C4-2B (cell line): ENCODE measurements at regions not wholly inside any gene's neighbourhood (a gene's known extent, or its start where the extent isn't known, plus 50 kb on each side); places are given as distances from the start of the nearest gene placed in this dataset.

Experiments used
- H3K27ac ChIP-seq: fragments of 450-650 bp; 2 replicates; pipeline ENCODE4 v1.5.1; 2017
- ZFX ChIP-seq: fragments of 450-650 bp; IDR thresholded peaks from 2 replicates; pipeline ENCODE4 v1.6.1; 2017
- TF ChIP-seq, protein P1 (sequence below): fragments of 450-650 bp; conservative IDR thresholded peaks from 2 replicates; pipeline ENCODE4 v1.5.1; 2017; ENCODE audit warnings: mild to moderate bottlenecking

DNA sequence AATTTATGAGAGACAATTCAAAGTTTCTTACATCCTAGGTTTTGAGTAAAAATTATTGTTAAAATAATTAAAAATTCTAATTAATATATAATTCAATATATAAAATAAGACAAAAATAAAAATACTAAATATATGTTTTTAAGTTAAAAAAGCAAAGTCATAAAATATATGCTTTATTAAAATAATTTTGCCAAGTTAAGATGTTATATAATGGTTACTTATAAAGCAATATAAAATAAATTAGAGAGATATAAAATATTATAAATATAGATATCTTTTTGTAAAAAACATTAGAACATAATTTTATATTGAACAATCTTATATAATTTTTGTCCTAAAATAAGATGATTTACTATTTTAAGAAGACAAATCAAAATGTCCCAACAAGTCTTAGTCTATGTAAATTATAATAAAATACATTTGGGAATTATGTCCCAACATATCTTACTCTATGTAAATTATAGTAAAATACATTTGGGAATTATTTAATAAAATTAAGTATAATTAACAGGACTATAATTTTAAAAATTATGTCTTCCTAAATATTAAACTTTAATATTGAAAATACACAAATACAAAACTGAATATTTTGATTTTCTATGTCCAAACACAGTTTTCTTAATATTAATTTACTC, 67.7 kb upstream of the TOP3B start:
- TF ChIP-seq, protein P1, sequence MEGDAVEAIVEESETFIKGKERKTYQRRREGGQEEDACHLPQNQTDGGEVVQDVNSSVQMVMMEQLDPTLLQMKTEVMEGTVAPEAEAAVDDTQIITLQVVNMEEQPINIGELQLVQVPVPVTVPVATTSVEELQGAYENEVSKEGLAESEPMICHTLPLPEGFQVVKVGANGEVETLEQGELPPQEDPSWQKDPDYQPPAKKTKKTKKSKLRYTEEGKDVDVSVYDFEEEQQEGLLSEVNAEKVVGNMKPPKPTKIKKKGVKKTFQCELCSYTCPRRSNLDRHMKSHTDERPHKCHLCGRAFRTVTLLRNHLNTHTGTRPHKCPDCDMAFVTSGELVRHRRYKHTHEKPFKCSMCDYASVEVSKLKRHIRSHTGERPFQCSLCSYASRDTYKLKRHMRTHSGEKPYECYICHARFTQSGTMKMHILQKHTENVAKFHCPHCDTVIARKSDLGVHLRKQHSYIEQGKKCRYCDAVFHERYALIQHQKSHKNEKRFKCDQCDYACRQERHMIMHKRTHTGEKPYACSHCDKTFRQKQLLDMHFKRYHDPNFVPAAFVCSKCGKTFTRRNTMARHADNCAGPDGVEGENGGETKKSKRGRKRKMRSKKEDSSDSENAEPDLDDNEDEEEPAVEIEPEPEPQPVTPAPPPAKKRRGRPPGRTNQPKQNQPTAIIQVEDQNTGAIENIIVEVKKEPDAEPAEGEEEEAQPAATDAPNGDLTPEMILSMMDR: no peak
- TF ChIP-seq ZFX: no peak
- H3K27ac ChIP-seq: no peak overlapping the region

DNA sequence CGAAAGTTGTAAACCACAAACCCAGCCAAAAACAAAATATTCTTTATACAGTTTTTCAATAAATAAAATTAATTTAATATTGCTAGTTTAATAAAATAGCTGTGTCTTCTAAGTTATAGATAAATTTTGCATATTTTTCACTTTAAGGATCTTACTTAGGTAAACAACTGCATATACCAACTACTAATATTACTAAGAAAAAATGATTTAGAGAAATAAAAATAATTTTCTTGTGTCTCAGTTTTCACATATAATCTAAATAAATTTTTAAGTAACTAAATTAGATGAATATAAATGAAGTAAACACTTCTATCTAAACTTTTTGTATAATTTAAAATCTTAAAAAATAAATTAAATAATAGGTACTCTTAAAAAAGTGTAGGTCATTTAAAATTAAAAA, 67.1 kb upstream of the TOP3B start:
- no peak overlapping the region for H3K27ac ChIP-seq
- TF ChIP-seq, protein P1: no peak
- no peak for TF ChIP-seq ZFX

DNA sequence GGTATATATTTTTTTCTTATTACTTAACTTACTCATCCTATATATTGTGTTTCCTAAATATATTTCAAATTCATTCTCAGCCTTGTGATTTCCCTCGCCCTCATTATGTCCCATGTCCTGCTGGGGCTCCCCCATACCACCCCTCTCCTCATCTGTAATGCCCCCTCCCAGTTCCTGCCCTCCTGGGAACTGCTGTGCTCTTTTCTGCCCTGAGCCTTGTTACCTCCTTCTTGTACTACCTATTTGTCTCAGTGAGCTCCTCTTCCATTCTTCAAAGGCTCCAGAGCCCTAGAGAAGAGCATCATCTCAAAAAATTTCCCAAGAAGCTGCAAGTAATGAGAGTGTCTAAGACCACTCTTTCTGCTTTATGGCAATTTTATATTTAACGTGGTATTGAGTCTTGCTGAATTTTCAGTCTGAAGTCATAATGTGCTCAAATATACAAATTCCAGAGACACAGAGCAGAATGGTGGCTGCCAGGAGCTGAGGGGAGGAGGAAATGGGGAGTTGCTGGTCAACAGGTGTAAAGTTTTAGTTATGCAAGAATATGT, 66.5 kb upstream of the TOP3B start:
- no peak overlapping the region for H3K27ac ChIP-seq
- TF ChIP-seq, protein P1: no peak
- no peak for TF ChIP-seq ZFX

DNA sequence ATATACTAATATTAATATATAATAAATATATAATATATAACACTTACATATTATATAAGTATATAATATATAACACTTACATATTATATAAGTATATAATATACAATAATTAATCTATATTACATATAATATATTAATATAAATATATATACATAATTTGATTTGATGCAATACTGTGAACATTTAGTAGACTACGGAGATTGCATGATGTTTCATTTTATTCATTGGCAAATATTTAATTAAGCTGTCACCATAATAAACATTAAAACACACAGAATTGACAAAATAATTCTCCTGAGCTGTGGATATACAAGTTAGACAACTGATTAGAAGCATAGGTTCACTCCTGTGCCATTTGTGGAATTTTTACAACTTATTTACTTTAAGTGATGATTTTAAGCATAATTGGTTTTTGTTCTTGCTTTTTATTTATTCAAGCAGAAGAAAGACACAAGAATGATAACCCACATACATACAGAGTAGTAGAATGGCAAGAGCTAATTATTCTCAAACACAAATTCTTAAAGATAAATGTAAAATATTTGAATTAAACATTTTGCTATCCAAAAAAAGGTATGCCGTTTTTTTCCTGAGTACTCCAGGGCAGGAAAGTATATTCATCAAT, 65.8 kb upstream of the TOP3B start:
- no peak for TF ChIP-seq ZFX
- TF ChIP-seq, protein P1: no peak
- no peak overlapping the region for H3K27ac ChIP-seq

DNA sequence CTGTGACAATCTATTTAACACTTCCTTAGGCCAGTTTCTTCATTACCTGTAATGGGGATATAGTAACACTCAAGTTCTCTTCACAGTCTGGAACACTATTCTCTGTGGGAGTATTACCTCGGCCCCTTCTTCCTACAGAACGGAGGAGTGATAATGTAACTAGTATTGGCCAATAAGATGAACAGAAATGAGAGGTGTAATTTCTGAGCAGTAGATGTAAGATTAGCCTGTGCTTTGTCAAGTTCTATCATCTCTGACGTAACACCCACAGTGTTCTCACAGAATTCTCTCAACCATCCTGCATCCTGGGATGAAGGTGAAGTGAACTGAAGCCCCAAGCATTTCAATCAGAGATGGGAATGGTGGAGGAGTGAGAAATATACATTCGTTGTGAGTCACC, 65.2 kb upstream of the TOP3B start:
- TF ChIP-seq, protein P1: no peak
- TF ChIP-seq ZFX: no peak
- H3K27ac ChIP-seq: no peak overlapping the region

DNA sequence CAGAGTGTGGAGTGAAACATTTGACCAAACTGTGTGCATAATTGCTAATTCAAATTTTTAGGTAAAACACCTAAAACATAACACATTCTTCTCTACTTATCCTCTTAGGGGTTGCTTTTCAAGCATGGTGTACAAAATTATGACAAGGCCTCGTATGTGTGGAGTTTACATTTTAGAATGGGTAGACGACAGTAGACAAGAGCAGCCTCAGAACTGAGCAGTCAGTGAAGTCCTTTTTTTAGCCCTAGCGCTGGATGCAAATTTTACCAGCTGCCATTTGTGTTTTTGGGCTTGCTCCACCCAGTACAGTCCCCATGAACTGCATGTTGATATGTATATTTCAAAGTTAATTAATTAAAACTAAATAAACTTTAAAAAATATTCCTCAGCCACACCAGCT, 64.7 kb upstream of the TOP3B start:
- TF ChIP-seq, protein P1: no peak
- TF ChIP-seq ZFX: no peak
- H3K27ac ChIP-seq: no peak overlapping the region

DNA sequence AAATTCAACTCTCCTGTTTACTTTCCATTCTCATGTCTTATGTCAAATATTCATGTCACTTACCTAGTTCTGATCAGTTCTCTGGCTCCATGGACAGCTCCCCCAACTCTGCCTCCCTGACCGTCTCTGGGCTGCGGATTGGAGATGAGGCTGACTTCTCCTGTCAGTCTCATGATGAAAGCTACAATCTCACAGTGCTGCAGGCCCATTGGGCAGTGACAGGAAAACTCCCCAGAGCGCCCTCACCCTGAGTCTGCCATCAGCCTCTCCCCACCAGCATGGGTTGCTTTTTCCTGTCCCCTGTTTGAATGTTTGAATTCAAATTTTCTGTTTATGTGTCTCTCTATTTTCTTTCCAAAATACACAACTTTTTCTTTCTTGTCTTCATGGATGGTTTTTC, 63.8 kb upstream of the TOP3B start:
- no peak for TF ChIP-seq ZFX
- TF ChIP-seq, protein P1: no peak
- H3K27ac ChIP-seq: no peak overlapping the region
